Fibroblast of skin of right biceps (primary cell): ENCODE measurements at regions not wholly inside any gene's neighbourhood (a gene's known extent, or its start where the extent isn't known, plus 50 kb on each side); places are given as distances from the start of the nearest gene placed in this dataset.
"Not testable (repeated sequence)": the region's sequence is repeated elsewhere in the genome, so short reads cannot be mapped to it uniquely, and the experiment has no call there.

Experiments
- DNase-seq: peaks from one replicate; pipeline ENCODE4 v3.0.0-alpha.2; 2013

DNA sequence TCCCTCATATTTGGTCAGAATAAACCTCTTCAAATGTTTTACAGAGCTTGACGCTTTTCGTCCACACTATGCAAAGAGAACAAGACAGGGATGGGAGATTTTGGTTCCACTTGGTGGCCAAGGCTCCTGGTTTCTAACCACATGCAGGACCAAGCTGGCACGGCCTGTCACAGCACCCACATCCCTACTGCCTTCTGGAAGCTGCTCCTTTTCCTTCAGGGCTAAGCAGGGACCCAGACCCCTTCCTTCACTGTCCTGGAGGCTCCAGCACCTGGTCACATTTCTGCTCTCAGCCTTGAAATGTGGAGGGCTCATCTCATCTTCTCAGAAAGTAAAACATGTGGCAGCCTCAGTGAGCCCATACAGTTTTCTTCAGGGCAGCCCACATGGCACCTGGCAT lies 50.4 kb upstream of the ARHGEF7 start:
- no peak for DNase-seq

GRCh38 chr13:111062966-111063365 lies 52.1 kb upstream of the ARHGEF7 start:
- DNase-seq: no peak

DNA sequence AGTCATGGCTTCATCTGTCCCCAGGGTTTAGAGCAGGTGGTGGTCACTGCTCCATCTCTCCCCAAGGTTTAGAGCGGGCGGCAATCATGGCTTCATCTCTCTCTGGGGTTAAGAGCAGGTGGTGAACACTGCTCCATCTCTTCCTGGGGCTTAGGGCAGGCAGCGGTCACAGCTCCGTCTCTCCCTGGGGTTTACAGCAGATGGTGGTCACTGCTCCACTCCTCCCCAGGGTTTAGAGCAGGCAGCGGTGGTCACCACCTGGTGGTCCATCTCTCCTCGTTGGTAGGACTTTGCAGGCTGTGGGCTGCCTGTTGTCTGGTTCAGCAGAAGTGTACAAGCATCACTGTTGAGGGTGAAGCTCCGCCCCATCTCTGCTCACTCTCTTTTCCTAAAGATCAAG lies 52.8 kb upstream of the ARHGEF7 start:
- no peak for DNase-seq

GRCh38 chr13:111061358-111062045 lies 53.6 kb upstream of the ARHGEF7 start:
- DNase-seq: no peak

GRCh38 chr13:111060237-111060919 lies 54.7 kb upstream of the ARHGEF7 start:
- no peak for DNase-seq

GRCh38 chr13:111058796-111059506 lies 56.2 kb upstream of the ARHGEF7 start:
- DNase-seq: peak; percentile 43

DNA sequence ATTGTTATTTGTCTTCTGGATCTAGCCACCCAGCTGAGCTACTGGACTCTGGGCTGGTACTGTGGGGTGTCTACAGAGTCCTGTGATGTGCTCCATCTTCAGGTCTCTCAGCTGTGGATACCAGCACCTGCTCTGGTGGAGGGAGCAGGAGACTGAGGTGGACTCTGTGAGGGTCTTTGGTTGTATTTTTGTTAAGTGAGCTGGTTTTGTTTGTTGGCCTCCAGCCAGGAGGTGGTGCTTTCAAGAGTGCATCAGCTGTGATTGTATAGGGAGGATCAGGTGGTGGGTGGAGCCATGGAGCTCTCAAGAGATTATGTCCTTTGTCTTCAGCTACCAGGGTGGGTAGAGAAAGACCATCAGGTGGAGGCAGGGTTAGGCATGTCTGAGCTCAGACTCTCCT lies 56.8 kb upstream of the ARHGEF7 start:
- not testable (repeated sequence) for DNase-seq

DNA sequence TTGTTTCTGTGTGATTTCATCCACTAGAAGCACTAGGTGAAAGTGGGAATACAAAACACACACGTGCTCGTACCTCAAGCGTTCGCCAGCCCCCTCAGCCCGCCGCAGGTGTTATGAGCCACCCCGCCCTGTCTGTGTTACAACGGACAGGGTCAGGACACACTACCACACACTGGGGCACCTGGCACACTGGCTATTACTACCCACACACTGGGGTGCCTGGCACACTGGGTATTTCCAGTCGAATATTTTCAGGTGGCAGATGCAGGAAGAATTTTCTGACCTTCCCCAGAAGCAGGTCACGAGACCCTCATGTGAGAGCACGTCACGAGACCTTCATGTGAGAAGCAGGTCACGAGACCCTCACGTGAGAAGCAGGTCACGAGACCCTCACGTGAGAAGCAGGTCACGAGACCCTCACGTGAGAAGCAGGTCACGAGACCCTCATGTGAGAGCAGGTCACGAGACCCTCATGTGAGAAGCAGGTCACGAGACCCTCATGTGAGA lies 63.3 kb upstream of the ARHGEF7 start:
- DNase-seq: not testable (repeated sequence)

DNA sequence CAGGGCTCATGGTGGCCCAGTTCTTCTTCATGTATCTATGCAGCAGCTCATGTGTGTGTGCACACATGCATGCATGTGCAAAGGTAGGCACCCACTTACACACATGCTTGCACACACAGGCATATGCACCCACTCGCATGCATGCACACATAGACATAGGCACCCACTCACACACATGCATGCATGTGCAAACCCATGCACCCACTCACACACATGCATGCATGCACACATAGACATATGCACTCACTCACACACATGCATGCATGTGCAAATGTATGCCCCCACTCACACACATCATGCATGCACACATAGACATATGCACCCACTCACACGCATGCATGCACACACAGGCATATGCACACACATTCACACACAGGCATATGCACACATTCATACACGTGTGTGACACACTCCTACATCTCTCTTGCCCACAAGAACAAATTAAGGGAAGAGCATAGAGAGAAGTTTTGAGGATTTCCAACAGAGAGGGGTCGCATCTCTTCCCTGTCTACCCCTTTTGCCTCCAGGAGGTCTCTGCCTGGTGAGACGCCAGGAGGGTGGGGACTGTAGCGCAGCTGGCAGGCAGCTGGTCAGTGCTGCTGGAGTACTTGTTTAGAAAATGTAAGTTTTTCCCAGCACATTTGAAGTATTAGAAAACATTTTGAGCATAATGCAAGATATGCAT lies 63.9 kb upstream of the ARHGEF7 start:
- no peak for DNase-seq

- DNase-seq: no peak
These were observed 64.6 kb upstream of the ARHGEF7 start for GRCh38 chr13:111050539-111050879.

DNA sequence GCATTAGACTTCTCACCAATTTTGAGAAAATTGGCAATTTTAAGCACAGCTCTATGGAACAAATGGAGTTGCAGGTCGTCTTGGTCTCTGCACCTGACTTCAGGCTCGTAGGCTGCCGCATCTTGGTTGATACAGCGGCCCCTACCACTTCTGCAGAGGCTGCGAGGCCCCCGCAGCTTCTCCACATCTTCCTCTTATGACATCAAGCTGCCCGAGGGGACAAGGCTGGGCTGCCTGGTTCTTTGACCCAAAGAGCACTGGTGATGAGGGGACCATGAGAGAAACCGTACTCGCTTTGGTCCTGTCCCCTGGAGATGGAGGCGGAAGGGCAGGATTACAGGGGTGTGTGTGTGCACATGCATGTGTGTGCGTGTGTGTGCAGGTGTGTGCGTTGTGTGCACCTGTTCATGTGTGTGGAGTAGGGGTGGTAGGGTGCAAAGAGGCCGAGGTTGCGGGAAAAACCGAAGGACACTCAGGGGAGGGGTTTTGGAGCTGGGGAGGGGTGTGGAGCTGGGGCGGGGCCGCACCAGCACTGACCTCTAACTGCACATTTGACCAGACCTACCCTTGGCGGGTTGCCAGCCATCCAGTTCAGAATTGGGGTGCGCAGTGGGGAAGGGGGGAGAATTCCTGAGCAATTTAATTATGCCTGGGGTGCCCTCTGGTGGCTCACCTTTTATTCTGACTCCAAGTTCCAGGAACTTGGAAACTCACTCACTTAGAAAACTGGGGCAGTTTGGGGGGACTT lies 65.1 kb upstream of the ARHGEF7 start:
- no peak for DNase-seq

DNA sequence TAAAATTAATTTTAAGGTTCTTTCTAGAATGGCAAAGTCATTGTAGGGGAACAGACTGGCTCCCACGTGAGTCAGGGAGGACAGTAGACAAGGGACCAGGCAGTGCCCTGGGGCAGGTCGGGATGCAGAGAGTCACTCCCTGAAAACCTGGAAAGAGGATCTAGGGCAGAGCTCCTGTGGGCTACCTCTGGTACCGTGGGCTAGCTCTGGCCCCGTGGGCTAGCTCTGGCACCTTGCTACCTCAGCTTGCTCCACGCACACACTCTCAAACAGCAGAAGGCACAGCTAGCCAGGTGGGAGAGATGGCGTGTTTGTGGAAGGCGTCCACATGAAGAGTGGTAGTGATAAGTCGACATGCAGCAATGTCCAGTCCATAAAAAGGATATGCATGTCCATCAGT lies 66.7 kb upstream of the ARHGEF7 start:
- DNase-seq: no peak

DNA sequence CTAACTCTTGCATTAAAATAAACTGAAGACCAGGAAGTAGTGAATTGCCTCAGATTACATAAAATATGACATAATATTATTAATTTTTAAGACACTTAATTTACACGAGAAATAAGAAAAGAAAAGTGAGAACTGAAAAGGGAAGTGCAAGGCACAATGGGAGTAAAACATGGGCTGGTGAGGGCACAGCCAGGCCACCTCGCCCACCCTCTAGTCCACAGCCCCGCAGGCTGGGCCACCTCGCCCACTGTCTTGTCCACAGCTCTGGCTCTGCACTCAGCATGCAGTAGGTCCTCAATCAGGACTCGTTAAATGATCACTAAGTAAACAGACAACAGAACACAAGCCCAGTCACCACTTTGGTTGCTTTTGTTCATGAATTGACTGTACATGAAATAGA lies 67.8 kb upstream of the ARHGEF7 start:
- DNase-seq: no peak

DNA sequence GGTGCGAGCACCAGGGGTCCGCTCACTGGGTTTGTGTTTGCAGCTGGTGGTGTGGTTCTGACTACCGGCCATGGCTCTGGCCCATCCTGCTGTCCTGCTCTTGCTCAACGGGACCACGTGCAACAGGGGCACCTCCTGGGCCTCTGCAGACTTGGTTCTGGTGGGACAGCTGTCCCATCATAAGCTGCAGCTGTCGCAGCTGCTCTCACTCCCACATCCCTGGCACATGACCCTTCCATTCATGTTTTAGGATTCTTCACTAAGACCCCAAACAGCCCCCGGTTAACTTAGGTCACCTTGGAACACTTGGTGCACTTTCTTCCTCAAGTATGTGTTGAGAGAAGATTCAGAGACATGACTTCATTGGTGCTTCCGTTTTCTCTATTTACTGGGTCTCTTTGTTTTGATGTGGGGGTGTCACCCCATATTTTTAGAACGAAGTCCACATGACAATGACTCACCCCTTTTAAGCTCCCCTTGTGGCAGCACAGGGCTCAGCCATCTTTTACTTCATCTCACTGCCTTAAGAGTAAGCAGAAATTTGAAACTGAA lies 68.4 kb upstream of the ARHGEF7 start:
- DNase-seq: peak; percentile 25

DNA sequence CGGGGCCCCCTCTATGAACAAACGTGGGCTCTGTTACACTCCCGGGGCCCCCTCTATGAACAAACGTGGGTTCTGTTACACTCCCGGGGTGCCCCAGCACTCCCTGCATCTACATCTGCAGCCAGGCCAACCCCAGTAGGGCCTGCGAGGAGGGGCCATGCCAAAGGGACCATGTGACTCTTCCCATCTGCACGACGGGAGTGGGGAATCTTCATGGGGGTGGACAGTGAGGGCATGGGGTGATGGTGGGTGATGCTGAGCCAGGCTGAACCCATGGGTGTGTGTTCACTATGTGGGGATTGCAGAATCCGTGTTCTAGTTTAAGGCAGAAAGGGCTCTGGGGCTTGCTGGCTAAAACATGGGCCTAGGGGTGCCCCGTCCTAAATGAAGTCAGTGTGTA lies 69.9 kb upstream of the ARHGEF7 start:
- no peak for DNase-seq

DNA sequence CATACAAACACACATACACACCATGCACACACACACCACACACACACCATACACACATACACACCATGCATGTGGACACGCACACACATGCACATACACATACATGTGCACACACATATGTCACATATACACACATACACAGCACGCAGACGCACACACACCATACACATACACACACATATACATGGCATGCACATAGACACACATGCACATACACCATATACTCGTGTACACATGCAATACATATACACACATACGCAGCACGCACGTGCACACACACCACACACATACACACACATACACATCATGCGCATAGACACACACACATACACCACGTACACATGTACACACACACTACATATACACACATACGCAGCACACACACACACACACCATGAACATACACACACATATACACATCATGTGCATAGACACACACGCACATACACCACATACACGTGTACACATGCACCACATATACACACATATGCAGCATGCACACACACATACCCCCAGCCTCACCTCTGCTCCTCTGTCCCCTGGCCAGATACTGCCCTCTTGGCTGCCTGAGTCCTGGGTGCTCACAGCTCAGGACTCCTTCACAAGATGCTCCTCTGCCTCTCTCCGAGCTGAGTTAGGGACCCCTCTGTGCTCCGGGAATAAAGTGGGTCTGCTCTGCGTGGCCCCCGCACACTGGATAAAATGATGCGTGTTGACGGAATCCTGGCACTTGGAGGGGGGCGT lies 70.9 kb upstream of the ARHGEF7 start:
- DNase-seq: no peak

DNA sequence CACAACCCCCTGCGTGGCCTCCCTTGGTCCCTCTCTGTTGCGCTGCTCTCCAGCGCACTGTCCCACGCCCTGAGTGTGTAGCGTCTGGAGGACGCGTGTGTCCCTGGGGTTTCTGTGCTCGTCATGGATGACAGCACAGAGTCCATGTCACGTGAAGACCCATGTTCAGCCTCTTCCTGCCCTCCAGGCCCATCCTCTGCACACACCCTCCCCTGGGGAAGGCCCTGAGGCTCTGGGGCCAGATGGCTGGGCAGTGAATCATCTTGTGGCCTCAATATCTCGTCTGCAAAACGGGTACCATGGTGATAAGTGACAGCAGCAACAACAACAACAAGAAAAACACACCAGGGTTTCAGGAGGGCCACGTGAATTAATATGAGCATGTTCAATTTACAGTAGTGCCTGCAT lies 71.5 kb upstream of the ARHGEF7 start:
- DNase-seq: peak; percentile 56

DNA sequence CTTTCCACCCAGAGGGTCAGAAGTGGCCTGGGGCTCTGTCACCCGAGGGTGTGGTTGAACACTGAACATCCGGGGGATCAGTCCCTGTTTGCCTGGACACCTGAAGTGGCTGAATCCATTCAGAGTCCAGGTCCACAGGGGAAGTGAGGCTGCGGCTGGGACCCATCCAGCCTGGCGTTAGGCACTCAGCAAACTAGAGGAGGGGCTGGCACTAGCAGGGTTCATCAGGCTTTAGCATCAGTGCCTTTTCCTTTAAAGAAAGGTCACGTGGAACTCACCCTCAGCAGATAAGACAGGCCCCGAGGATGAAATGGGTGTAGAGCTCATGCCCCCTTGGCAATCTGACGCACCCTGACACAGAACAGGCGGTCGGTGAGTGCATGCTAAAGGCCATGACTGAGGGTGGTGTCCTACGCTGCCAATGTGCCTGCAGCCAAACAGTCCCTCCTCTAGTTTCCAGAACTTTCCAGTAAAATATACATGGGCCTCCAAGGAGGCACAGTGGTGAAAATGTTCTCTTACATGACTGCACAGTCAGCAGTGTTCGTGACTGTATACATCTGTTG lies 72.4 kb upstream of the ARHGEF7 start:
- no peak for DNase-seq

GRCh38 chr13:111040830-111041229 lies 74.3 kb upstream of the ARHGEF7 start:
- DNase-seq: no peak

DNA sequence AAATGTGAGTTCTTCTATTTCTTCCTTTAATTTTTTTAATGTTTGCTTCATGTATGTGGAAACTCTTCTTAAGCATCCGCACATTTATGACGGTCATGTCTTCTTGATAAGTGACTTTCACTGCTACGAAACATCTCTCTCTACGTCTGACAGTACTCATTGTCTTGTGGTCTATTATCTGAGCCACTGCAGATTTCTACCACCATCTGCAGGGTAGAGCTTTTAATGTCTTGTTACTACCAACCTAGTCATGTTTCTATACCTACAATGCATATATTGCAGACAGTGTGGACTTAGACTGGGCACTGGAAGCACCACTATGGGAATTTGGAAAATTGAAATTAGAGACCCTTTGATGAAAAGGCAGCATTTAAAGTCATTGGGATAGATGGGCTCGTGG lies 75.4 kb upstream of the ARHGEF7 start:
- no peak for DNase-seq

DNA sequence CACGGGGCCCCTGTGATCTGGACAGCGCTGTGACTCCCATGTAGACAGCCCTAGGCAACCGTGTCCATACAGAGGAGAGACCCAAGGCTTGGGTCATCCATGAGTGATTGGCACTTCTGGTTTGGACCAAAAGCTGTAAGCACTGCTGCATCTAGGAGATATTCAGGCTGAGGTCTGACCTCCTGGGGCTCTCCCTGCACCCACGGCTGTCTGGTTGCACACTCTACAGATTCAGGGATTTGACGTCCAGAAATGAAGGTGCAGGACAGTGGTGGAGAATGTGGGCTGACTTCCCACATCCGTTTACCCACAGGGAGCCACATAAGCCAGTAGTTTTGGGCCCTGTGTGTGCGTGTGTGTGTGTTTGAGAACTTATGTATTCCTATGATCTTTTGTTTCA lies 76.2 kb upstream of the ARHGEF7 start:
- no peak for DNase-seq
